HCT116 (cell line): ENCODE measurements at regions not wholly inside any gene's neighbourhood (a gene's known extent, or its start where the extent isn't known, plus 50 kb on each side); places are given as distances from the start of the nearest gene placed in this dataset.

Source experiments
- ATAC-seq: fragments of 200-7000 bp; cut with Tn5 transposase; 2 replicates; pipeline ENCODE4 v1.9.1; 2020; ENCODE audit warnings: mild to moderate bottlenecking, moderate library complexity
- BruUV-seq: library from RNA; stranded (reverse); fragments of 400-500 nt; replicated peaks from 2 replicates; lab custom pipeline; 2021; lab: Mats Ljungman, UMichigan
- CTCF ChIA-PET: fragments of 300-600 bp; sonication (Branson Sonifier 250); formaldehyde crosslinking; loops from one replicate; lab custom pipeline; 2021; ENCODE audit warnings: antibody characterized with exemption; lab: Charles Lee
- POLR2A ChIA-PET: fragments of 300-600, 350-600 bp; sonication (Branson Sonifier 250); formaldehyde crosslinking; loops from one replicate; lab custom pipeline; 2021; ENCODE audit warnings: antibody characterized with exemption; lab: Charles Lee
- RAD21 ChIA-PET, 2 experiments: fragments of 300-600 bp; sonication (Branson Sonifier 250); formaldehyde crosslinking; loops; one replicate each; lab custom pipeline; 2023; ENCODE audit warnings: low total read pairs in 2 of 2; ENCODE audit not compliant: uncharacterized antibody in 2 of 2, unreplicated experiment in 2 of 2, low non-redundant PET in 1 of 2; lab: Charles Lee
- DNase-seq: peaks from one replicate; pipeline ENCODE4 v3.0.0-alpha.2; 2010; ENCODE audit warnings: low read depth, low spot score
- H2AFZ ChIP-seq: fragments of 200-600 bp; shearing (Covaris generic), sonication (generic); 2 replicates; pipeline ENCODE4 v1.6.1; 2017; ENCODE audit warnings: low read depth, mixed run types, mixed read lengths, antibody characterized with exemption, low read length; ENCODE audit not compliant: poor library complexity, severe bottlenecking
- H3K27ac ChIP-seq: 2 replicates; pipeline ENCODE4 v1.5.1; 2012; ENCODE audit warnings: low read depth, low read length
- H3K27me3 ChIP-seq: fragments of 200-600 bp; sonication (generic); 2 replicates; pipeline ENCODE4 v1.6.1; 2016; ENCODE audit warnings: mixed run types, low read length, mixed read lengths; ENCODE audit not compliant: insufficient read depth
- H3K36me3 ChIP-seq, 2 experiments: fragments of 200-500 bp in 1 of 2; fragments of 200-600 bp in 1 of 2; sonication (Bioruptor generic) in 1 of 2; sonication (generic) in 1 of 2; 2 replicates each; pipeline versions ENCODE4 v1.5.1 to v1.6.1; 2014 to 2016; ENCODE audit warnings: low read length in 2 of 2, inconsistent platforms in 1 of 2, mixed read lengths in 1 of 2, mixed run types in 1 of 2; ENCODE audit not compliant: insufficient read depth in 2 of 2, control insufficient read depth in 1 of 2
- H3K4me1 ChIP-seq, 2 experiments: fragments of 200-600 bp in 1 of 2; sonication (generic) in 1 of 2; 2 replicates each; pipeline versions ENCODE4 v1.5.1 to v1.6.1; 2012 to 2017; ENCODE audit warnings: low read length in 2 of 2, inconsistent platforms in 1 of 2, mild to moderate bottlenecking in 1 of 2, mixed read lengths in 1 of 2, mixed run types in 1 of 2, moderate library complexity in 1 of 2; ENCODE audit not compliant: insufficient read depth in 2 of 2, control insufficient read depth in 1 of 2
- H3K4me2 ChIP-seq: fragments of 200-600 bp; sonication (generic); 2 replicates; pipeline ENCODE4 v1.6.1; 2017; ENCODE audit warnings: mixed run types, low read length, mixed read lengths
- H3K4me3 ChIP-seq, 2 experiments: fragments of 200-600 bp in 1 of 2; sonication (generic) in 1 of 2; replicated peaks in 1 of 2; 2 replicates each; pipeline ENCODE4 v1.5.1; 2011 to 2016; ENCODE audit warnings: low read length in 2 of 2, control low read depth in 1 of 2, low read depth in 1 of 2, mild to moderate bottlenecking in 1 of 2, mixed read lengths in 1 of 2, mixed run types in 1 of 2
- H3K79me2 ChIP-seq: fragments of 200-600 bp; sonication (generic); 2 replicates; pipeline ENCODE4 v1.6.1; 2017; ENCODE audit warnings: mild to moderate bottlenecking, mixed run types, low read length, moderate library complexity, mixed read lengths; ENCODE audit not compliant: insufficient read depth
- H3K9ac ChIP-seq: fragments of 200-600 bp; sonication (generic); 2 replicates; pipeline ENCODE4 v1.6.1; 2016; ENCODE audit warnings: low read length, mixed read lengths
- H3K9me2 ChIP-seq: fragments of 200-600 bp; sonication (generic), shearing (Covaris generic); 2 replicates; pipeline ENCODE4 v1.6.1; 2017; ENCODE audit warnings: mixed run types, mild to moderate bottlenecking, moderate library complexity; ENCODE audit not compliant: insufficient read depth
- H3K9me3 ChIP-seq, 2 experiments: fragments of 200-500 bp in 1 of 2; fragments of 200-600 bp in 1 of 2; sonication (Bioruptor generic) in 1 of 2; sonication (generic) in 1 of 2; 2 replicates each; pipeline ENCODE4 v1.6.1; 2014 to 2017; ENCODE audit warnings: low read length in 2 of 2, mixed read lengths in 2 of 2, inconsistent platforms in 1 of 2, low read depth in 1 of 2, mild to moderate bottlenecking in 1 of 2, mixed run types in 1 of 2, moderate library complexity in 1 of 2; ENCODE audit not compliant: control insufficient read depth in 1 of 2, insufficient read depth in 1 of 2
- H4K20me1 ChIP-seq: fragments of 200-600 bp; sonication (generic), shearing (Covaris generic); 2 replicates; pipeline ENCODE4 v1.6.1; 2017; ENCODE audit warnings: mixed run types, mild to moderate bottlenecking, moderate library complexity; ENCODE audit not compliant: insufficient read depth
- CBX3 ChIP-seq: IDR thresholded peaks from 2 replicates; pipeline ENCODE4 v1.6.1; 2012; ENCODE audit warnings: low read depth
- EGR1 ChIP-seq: IDR thresholded peaks from 2 replicates; pipeline ENCODE4 v1.6.1; 2012; ENCODE audit warnings: low read depth
- ELF1 ChIP-seq: IDR thresholded peaks from 2 replicates; pipeline ENCODE4 v1.6.1; 2012; ENCODE audit warnings: low read depth, borderline replicate concordance
- EZH2phosphoT487 ChIP-seq: fragments of 200-600 bp; IDR thresholded peaks from 2 replicates; pipeline ENCODE4 v1.6.1; 2018; ENCODE audit warnings: antibody characterized with exemption, borderline replicate concordance
- JUND ChIP-seq: IDR thresholded peaks from 2 replicates; pipeline ENCODE4 v1.6.1; 2012
- POLR2A ChIP-seq: IDR thresholded peaks from 2 replicates; pipeline ENCODE4 v1.7.0; 2011; ENCODE audit warnings: borderline replicate concordance; ENCODE audit not compliant: insufficient read depth, insufficient read length; ENCODE audit errors: extremely low read depth
- POLR2AphosphoS5 ChIP-seq: IDR thresholded peaks from 2 replicates; pipeline ENCODE4 v1.6.1; 2011; ENCODE audit warnings: mild to moderate bottlenecking, low read depth, low read length, moderate library complexity
- RAD21 ChIP-seq: IDR thresholded peaks from 2 replicates; pipeline ENCODE4 v1.6.1; 2012; ENCODE audit warnings: low read depth, mild to moderate bottlenecking
- SIN3A ChIP-seq: IDR thresholded peaks from 2 replicates; pipeline ENCODE4 v1.6.1; 2012; ENCODE audit warnings: low read depth
- SP1 ChIP-seq: IDR thresholded peaks from 2 replicates; pipeline ENCODE4 v1.6.1; 2012; ENCODE audit warnings: low read depth
- SRF ChIP-seq: IDR thresholded peaks from 2 replicates; pipeline ENCODE4 v1.6.1; 2012; ENCODE audit warnings: low read depth
- YY1 ChIP-seq: IDR thresholded peaks from 2 replicates; pipeline ENCODE4 v1.6.1; 2011; ENCODE audit warnings: low read length, low read depth, moderate library complexity, mild to moderate bottlenecking; ENCODE audit not compliant: insufficient replicate concordance; ENCODE audit errors: extremely low read depth
- ZFX ChIP-seq: fragments of 450-650 bp; IDR thresholded peaks from 2 replicates; pipeline ENCODE4 v1.6.1; 2017
- intact Hi-C: fragments of 100-400 bp; cut with micrococcal nuclease; formaldehyde crosslinking; loops from 2 replicates; pipeline ENCODE4 v1.10.0; 2022
- TF ChIP-seq, protein P1 (sequence below): IDR thresholded peaks from 2 replicates; pipeline ENCODE4 v1.6.1; 2011; ENCODE audit warnings: mild to moderate bottlenecking, low read length, moderate library complexity; ENCODE audit not compliant: insufficient replicate concordance; ENCODE audit errors: extremely low read depth

DNA sequence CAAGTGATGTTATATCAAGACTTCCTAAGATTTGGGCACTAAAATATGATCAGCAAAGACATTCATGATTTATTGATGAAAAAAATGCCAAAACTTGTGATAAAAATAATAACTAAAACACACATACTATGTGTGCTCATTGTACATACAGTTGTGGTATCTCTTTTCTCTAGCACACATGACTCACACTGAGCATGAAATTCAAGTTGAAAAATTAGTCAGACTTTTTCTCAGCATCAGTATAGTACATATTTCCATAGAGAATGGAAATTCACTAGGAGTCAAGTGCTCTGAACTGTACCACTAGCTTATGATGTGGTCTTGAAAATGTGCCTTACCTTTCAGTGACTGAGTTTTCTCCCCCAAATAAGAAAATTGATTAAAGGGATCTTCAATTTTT lies 471.8 kb upstream of the FLRT2 start:
- no TSS peak for BruUV-seq
- ChIA-PET CTCF (no interaction called here), RAD21 (no interaction called here), POLR2A (no interaction called here)
- H3K9me3 ChIP-seq: peaks cover 7 to 37% of the 10 kb centered on the region in 2 experiments; a peak in 2 of 4 replicates
- no peak overlapping the region for H2AFZ ChIP-seq
- ATAC-seq: no peak
- H3K79me2 ChIP-seq: no peaks in the 10 kb centered on the region
- no peak overlapping the region for H3K9ac ChIP-seq
- H3K27ac ChIP-seq: no peak overlapping the region
- H3K9me2 ChIP-seq: no peaks in the 10 kb centered on the region
- H3K36me3 ChIP-seq: no peaks in the 10 kb centered on the region
- no peak overlapping the region for H3K4me2 ChIP-seq
- no peaks in the 10 kb centered on the region for H3K4me1 ChIP-seq
- no peaks in the 10 kb centered on the region for H3K27me3 ChIP-seq
- no peaks in the 10 kb centered on the region for H4K20me1 ChIP-seq
- DNase-seq: no peak
- intact Hi-C loops: no loop called here
- TF ChIP-seq SIN3A (no peak), POLR2AphosphoS5 (no peak), CBX3 (no peak), SRF (no peak), JUND (no peak), SP1 (no peak), EZH2phosphoT487 (no peak), POLR2A (no peak), YY1 (no peak), ELF1 (no peak), RAD21 (no peak), ZFX (no peak), EGR1 (no peak)
- TF ChIP-seq, protein P1, sequence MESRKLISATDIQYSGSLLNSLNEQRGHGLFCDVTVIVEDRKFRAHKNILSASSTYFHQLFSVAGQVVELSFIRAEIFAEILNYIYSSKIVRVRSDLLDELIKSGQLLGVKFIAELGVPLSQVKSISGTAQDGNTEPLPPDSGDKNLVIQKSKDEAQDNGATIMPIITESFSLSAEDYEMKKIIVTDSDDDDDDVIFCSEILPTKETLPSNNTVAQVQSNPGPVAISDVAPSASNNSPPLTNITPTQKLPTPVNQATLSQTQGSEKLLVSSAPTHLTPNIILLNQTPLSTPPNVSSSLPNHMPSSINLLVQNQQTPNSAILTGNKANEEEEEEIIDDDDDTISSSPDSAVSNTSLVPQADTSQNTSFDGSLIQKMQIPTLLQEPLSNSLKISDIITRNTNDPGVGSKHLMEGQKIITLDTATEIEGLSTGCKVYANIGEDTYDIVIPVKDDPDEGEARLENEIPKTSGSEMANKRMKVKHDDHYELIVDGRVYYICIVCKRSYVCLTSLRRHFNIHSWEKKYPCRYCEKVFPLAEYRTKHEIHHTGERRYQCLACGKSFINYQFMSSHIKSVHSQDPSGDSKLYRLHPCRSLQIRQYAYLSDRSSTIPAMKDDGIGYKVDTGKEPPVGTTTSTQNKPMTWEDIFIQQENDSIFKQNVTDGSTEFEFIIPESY: no peak
- no peak overlapping the region for H3K4me3 ChIP-seq
